Hematopoietic multipotent progenitor cell treated with erythropoietin and hydrocortisone succinate and interleukin-3 and kit ligand, for 15 days (in vitro differentiated cells): ENCODE measurements at regions not wholly inside any gene's neighbourhood (a gene's known extent, or its start where the extent isn't known, plus 50 kb on each side); places are given as distances from the start of the nearest gene placed in this dataset.
"Not testable (repeated sequence)": the region's sequence is repeated elsewhere in the genome, so short reads cannot be mapped to it uniquely, and the experiment has no call there.

ENCODE experiments used
- DNase-seq: peaks from one replicate; pipeline ENCODE4 v3.0.0-alpha.2; 2015; ENCODE audit warnings: low spot score

DNA sequence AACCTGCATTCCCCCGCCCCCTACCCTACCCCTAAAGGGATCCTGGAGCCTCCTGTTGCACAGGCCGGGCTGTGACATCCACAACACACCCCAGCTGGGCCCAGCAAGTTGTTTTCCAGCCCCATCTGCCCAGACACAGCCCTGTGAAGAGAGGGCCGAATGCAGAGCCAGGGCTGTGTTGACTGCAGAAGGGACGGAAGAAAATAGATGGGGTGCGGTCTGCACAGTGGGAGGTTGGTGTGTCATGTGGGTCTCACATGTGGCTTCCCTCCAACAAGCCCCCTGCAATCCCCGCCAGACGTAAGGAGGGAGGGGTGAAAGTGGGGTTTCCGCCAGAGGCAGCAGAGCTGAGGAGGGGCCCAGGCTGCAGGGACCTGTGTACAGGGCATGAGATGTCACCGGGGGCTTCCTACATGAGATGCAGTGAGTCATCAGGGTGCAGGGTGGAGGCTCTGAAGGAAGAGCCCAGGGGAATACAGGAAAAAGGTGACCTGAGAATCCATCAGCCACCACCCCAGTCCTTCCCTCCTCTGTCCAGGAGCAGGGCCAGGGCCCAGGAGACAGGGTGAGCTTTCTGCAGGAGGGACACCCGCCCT, 60.2 kb upstream of the SULF2 start:
- not testable (repeated sequence) for DNase-seq

GRCh38 chr20:47844568-47844906, 59.3 kb upstream of the SULF2 start:
- DNase-seq, result not testable (repeated sequence)

- no peak for DNase-seq
These were observed 58.7 kb upstream of the SULF2 start for GRCh38 chr20:47843886-47844567.

DNA sequence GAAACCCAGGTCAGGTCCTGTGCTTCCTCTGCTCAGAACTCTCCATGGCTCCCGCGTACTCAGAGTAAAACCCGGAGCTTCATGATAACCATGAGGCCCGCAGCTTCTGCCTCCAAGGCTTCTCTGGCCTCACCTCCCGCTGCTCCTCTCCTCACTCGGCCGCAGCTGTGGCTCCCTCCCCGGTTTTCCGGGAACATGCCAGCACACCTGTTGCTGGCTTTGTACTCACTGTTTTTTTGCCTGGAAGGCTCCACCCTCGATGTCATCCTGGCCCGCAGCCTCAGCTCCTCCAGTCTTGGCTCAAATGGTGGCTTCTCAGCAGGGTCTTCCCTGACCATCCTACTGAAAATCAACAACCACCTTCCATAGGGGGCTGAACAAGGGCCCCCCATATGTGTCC, 57.7 kb upstream of the SULF2 start:
- not testable (repeated sequence) for DNase-seq

- not testable (repeated sequence) for DNase-seq
These were observed 56.7 kb upstream of the SULF2 start for GRCh38 chr20:47842004-47842403.

- not testable (repeated sequence) for DNase-seq
These were observed 51.1 kb upstream of the SULF2 start for GRCh38 chr20:47836256-47836817.
